ENCODE measurements at regions not wholly inside any gene's neighbourhood (a gene's known extent, or its start where the extent isn't known, plus 50 kb on each side); places are given as distances from the start of the nearest gene placed in this dataset.
A peak's percentile ranks its signal among the peaks of the same experiment; 100 is the strongest.
"Not testable (repeated sequence)": the region's sequence is repeated elsewhere in the genome, so short reads cannot be mapped to it uniquely, and the experiment has no call there.

DNA sequence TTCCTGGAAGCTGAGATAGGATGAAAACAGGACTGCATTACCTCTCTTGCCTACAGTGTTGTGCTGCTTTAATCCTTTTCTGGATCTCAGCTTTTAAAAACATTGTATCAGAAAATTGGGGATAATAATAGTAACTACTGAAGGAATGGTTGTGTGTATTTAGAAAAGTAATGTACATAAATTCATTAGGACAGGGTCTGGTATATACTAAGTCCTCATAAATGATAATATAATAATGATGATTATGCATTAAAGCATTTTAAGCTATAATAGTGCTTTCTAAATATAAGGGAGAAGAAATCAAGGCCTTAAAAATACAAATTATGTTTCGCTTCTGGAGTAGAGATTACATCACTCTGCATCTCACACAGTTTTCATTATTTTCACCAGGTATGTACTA lies 530.1 kb downstream of the ZNF385D start:
- no peak for DNase-seq (ENCODE audit: low read depth)
- TF ChIP-seq, protein P1, sequence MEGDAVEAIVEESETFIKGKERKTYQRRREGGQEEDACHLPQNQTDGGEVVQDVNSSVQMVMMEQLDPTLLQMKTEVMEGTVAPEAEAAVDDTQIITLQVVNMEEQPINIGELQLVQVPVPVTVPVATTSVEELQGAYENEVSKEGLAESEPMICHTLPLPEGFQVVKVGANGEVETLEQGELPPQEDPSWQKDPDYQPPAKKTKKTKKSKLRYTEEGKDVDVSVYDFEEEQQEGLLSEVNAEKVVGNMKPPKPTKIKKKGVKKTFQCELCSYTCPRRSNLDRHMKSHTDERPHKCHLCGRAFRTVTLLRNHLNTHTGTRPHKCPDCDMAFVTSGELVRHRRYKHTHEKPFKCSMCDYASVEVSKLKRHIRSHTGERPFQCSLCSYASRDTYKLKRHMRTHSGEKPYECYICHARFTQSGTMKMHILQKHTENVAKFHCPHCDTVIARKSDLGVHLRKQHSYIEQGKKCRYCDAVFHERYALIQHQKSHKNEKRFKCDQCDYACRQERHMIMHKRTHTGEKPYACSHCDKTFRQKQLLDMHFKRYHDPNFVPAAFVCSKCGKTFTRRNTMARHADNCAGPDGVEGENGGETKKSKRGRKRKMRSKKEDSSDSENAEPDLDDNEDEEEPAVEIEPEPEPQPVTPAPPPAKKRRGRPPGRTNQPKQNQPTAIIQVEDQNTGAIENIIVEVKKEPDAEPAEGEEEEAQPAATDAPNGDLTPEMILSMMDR (conservative IDR thresholded peaks at IDR 0.05; ENCODE audit: low read length) = no peak
- no peak overlapping the region for H3K4me3 ChIP-seq (ENCODE audit: low read length)

DNA sequence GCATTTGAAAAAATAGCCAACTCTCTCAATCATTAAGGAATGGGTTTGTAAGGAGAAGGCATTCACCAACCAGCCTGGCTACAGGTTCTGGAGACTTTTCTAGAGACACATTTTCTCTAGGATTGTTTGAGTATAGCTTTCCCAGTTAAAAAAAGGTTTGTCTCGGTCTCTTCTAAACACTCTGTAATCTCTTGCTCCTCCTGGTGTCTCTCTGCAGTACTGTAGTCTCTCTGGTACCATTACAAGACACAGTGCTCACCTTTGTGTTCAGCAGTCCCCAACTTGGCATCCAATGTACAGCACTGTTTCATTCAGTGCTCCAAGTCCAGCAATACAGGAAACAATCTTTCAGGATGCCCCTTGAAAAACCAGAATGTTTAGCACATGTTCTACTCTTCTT lies 534.4 kb downstream of the ZNF385D start:
- no peak for DNase-seq (ENCODE audit: low read depth)
- TF ChIP-seq, protein P1 (conservative IDR thresholded peaks at IDR 0.05; ENCODE audit: low read length) = peak; percentile 42
- no peak overlapping the region for H3K4me3 ChIP-seq (ENCODE audit: low read length)

DNA sequence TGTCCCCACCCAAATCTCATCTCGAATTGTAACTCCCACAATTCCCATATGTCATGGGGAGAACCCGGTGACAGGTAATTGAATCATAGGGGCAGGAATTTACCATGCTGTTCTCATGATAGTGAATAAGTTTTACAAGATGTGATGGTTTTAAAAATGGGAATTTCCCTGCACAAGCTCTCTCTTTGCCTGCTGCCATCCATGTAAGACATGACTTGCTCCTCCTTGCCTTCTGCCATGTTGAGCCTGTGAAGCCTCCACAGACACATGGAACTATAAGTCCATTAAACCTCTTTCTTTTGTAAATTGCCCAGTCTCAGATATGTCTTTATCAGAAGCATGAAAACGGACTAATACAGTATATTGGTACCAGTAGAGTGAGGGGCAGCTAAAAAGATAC lies 546.9 kb downstream of the ZNF385D start:
- H3K4me3 ChIP-seq (ENCODE audit: low read length) = not testable (repeated sequence)

DNA sequence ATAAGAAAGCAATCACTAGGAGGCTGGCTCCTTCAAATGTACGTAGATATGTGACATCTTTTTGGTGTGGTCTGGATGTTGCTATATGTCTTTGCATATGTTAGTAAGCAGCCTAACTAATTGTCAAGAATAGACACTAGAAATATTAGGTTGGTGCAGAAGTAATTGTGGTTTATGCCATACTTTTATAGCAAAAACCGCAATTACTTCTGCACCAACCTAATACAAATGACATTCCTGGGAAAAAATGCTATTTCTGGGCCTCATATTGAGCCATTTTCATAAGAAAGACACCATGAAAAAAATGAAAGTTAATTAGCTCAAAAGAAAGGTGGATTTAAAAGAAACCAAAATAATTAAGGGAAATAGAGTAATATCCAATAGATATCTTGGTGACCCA lies 555.8 kb downstream of the ZNF385D start:
- TF ChIP-seq, protein P1 (conservative IDR thresholded peaks at IDR 0.05; ENCODE audit: low read length) = no peak
- no peak for DNase-seq (ENCODE audit: low read depth)
- no peak overlapping the region for H3K4me3 ChIP-seq (ENCODE audit: low read length)

More for the DNA sequence above, 546.9 kb downstream of the ZNF385D start:
- not testable (repeated sequence) for DNase-seq (ENCODE audit: low read depth)

DNA sequence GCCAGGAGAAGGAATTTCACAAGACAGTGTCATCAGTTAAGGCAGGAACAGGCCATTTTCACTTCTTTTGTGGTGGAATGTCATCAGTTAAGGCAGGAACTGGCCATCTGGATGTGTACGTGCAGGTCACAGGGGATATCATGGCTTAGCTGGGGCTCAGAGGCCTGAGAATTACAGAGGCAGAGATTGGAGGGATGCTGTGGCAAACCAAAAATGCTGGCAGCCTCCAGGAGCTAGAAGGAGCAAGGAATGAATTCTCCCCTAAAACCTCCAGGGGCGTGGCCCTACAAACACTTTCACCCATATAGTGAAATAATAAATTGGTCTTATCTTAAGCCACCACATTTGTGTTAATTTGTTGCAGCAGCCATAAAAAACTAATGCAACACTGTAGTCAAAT lies 557.0 kb downstream of the ZNF385D start:
- not testable (repeated sequence) for H3K4me3 ChIP-seq (ENCODE audit: low read length); DNase-seq (ENCODE audit: low read depth)

DNA sequence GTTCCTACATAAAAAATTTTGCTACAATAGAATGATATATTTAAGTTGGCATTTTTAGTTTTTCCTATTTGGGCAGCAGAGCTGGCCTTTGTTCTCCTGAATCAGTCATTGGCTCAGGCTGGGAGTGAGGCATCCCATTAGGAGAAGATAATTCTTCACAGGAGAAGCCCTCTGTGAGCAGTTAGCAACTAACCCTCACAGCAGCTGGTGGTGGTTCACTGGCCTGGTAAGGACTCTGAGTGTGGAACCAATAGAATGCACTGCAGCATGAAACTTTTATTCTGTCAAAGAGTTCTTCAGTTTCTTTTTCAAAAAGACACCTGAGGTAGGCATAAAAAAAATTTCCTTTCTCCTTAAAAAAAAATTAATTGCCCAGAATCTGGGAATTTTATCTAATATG lies 562.6 kb downstream of the ZNF385D start:
- TF ChIP-seq, protein P1 (conservative IDR thresholded peaks at IDR 0.05; ENCODE audit: low read length) = no peak
- no peak for DNase-seq (ENCODE audit: low read depth)
- H3K4me3 ChIP-seq (ENCODE audit: low read length) = no peak overlapping the region

DNA sequence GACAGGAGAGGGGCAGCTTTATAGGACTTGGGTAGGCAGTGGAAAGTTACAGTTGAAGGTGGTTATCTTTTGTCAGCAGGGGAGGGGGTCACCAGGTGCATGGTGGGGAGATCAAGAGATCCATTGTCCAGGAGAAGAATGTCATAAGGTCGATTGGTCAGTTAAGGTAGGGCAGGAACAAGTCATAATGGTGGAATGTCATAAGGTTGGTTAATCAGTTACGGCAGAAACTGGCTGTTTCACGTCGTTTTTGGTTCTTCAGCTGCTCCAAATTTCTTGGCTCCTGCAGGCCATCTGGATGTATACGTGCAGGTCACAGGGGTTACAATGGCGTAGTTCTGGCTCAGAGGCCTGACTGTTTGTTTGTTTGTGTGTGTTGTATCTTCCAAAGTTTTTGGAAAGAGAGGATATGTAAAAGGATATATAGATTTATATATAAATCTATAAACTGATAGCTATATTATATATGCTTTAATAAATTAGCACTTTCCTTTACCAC lies 565.1 kb downstream of the ZNF385D start:
- DNase-seq (ENCODE audit: low read depth) = no peak
- no peak overlapping the region for H3K4me3 ChIP-seq (ENCODE audit: low read length)
- TF ChIP-seq, protein P1 (conservative IDR thresholded peaks at IDR 0.05; ENCODE audit: low read length) = no peak

DNA sequence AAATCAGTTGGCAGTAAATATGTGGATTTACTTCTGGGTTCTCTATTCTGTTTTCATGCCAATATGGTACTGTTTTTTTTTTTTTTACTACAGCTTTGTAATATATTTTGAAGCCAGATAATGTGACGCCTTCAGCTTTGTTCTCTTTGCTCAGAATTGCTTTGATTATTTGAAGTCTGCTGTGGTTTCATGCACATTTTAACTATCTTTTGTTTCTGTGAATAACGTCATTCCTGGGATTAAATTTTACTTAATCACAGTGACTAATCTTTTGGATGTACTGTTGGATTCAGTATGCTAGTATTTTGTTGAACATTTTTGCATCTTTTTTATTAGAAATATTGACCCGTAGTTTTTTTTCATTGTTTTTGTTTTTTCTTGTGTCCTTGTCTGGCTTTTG lies 576.5 kb downstream of the ZNF385D start:
- DNase-seq (ENCODE audit: low read depth) = peak; percentile 71
- no peak overlapping the region for H3K4me3 ChIP-seq (ENCODE audit: low read length)
- TF ChIP-seq, protein P1 (conservative IDR thresholded peaks at IDR 0.05; ENCODE audit: low read length) = no peak

All from AG10803 (cell line).